Mucosa of descending colon (tissue), 3 donors: ENCODE measurements at regions not wholly inside any gene's neighbourhood (a gene's known extent, or its start where the extent isn't known, plus 50 kb on each side); places are given as distances from the start of the nearest gene placed in this dataset.

ENCODE experiments used
- ATAC-seq: fragments of 200-7000 bp; cut with Tn5 transposase; one replicate; pipeline ENCODE4 v1.9.1; 2020; ENCODE audit warnings: mild to moderate bottlenecking, moderate library complexity
- DNase-seq, 3 donors: peaks; one replicate each; pipeline ENCODE4 v3.0.0-alpha.2; 2020
- H3K36me3 ChIP-seq: fragments of 200-600 bp; one replicate; pipeline ENCODE4 v1.8.0; 2021; ENCODE audit warnings: low read depth, mild to moderate bottlenecking
- H3K4me1 ChIP-seq: fragments of 200-600 bp; one replicate; pipeline ENCODE4 v1.8.0; 2021; ENCODE audit warnings: low read depth, mild to moderate bottlenecking
- H3K4me3 ChIP-seq: fragments of 200-600 bp; one replicate; pipeline ENCODE4 v1.8.0; 2021; ENCODE audit warnings: mild to moderate bottlenecking
- H3K9me3 ChIP-seq: fragments of 200-600 bp; one replicate; pipeline ENCODE4 v1.8.0; 2021; ENCODE audit warnings: mild to moderate bottlenecking
- intact Hi-C, 2 donors: fragments of 100-400 bp; cut with DNase I in 1 of 2; cut with micrococcal nuclease in 1 of 2; formaldehyde crosslinking; loops; one replicate each; pipeline versions ENCODE4 v1.11.0 to v1.11.1; 2022; cut with DNase I, micrococcal nuclease
- TF ChIP-seq, protein P1 (sequence below): fragments of 200-600 bp; IDR thresholded peaks from one replicate; pipeline ENCODE4 v1.8.0; 2022; ENCODE audit warnings: antibody characterized with exemption, mild to moderate bottlenecking
- donor health status: DM: no; HTN: no; CAD: no; lungs with moderate emphysema.
- donor health status: DM: no; HTN: no; CAD: no.
- donor health status: DM: no; HTN: yes; CAD: no.

DNA sequence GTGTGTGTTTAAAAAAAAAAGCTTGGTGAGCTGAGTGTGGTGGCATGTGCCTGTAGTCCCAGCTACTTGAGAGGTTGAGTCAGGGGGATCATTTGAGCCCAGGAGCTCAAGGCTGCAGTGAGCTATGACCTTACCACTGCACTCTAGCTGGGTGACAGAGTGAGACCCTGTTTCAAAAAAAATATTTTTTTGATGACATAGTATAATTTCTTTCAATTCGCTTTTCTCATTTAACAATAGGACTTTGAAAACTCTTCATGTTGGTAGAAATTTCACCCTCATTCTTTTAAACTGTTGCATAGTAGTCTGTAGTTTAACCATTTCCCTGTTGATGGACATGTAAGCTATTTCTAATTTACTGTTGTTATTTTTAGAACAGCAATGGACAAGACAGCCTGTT lies 55.7 kb upstream of the EXOC6 start:
- no peaks in the 10 kb centered on the region for H3K36me3 ChIP-seq
- ATAC-seq (no peak), DNase-seq (no peak)
- H3K4me1 ChIP-seq: no peaks in the 10 kb centered on the region
- H3K9me3 ChIP-seq: no peaks in the 10 kb centered on the region
- intact Hi-C loops: no loop called here
- H3K4me3 ChIP-seq: no peak overlapping the region
- TF ChIP-seq, protein P1, sequence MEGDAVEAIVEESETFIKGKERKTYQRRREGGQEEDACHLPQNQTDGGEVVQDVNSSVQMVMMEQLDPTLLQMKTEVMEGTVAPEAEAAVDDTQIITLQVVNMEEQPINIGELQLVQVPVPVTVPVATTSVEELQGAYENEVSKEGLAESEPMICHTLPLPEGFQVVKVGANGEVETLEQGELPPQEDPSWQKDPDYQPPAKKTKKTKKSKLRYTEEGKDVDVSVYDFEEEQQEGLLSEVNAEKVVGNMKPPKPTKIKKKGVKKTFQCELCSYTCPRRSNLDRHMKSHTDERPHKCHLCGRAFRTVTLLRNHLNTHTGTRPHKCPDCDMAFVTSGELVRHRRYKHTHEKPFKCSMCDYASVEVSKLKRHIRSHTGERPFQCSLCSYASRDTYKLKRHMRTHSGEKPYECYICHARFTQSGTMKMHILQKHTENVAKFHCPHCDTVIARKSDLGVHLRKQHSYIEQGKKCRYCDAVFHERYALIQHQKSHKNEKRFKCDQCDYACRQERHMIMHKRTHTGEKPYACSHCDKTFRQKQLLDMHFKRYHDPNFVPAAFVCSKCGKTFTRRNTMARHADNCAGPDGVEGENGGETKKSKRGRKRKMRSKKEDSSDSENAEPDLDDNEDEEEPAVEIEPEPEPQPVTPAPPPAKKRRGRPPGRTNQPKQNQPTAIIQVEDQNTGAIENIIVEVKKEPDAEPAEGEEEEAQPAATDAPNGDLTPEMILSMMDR: no peak
